Endothelial cell (in vitro differentiated cells): ENCODE measurements at regions not wholly inside any gene's neighbourhood (a gene's known extent, or its start where the extent isn't known, plus 50 kb on each side); places are given as distances from the start of the nearest gene placed in this dataset.

Experiments
- DNase-seq: peaks from one replicate; pipeline ENCODE4 v3.0.0; 2021; ENCODE audit warnings: low spot score
- H3K27ac Mint-ChIP-seq: one replicate; pipeline ENCODE4 v1.8.0; 2021; ENCODE audit warnings: mixed read lengths, inconsistent platforms; ENCODE audit not compliant: unreplicated experiment
- H3K27me3 Mint-ChIP-seq: one replicate; pipeline ENCODE4 v1.8.0; 2021; ENCODE audit warnings: mild to moderate bottlenecking, moderate library complexity, mixed read lengths, inconsistent platforms; ENCODE audit not compliant: unreplicated experiment
- H3K36me3 Mint-ChIP-seq: one replicate; pipeline ENCODE4 v1.8.0; 2021; ENCODE audit warnings: mild to moderate bottlenecking, low read depth, mixed read lengths, inconsistent platforms; ENCODE audit not compliant: unreplicated experiment
- H3K4me1 Mint-ChIP-seq: one replicate; pipeline ENCODE4 v1.8.0; 2021; ENCODE audit warnings: mild to moderate bottlenecking, mixed read lengths, inconsistent platforms; ENCODE audit not compliant: unreplicated experiment
- H3K4me3 Mint-ChIP-seq: one replicate; pipeline ENCODE4 v1.8.0; 2021; ENCODE audit warnings: mild to moderate bottlenecking, mixed read lengths, inconsistent platforms; ENCODE audit not compliant: unreplicated experiment
- H3K9me3 Mint-ChIP-seq: one replicate; pipeline ENCODE4 v1.8.0; 2021; ENCODE audit warnings: mixed read lengths, inconsistent platforms; ENCODE audit not compliant: unreplicated experiment
- TF ChIP-seq, protein P1 (sequence below): fragments of 200-600 bp; sonication (generic); IDR thresholded peaks from one replicate; pipeline ENCODE4 v1.5.0; 2021; ENCODE audit warnings: antibody characterized with exemption; ENCODE audit not compliant: unreplicated experiment

DNA sequence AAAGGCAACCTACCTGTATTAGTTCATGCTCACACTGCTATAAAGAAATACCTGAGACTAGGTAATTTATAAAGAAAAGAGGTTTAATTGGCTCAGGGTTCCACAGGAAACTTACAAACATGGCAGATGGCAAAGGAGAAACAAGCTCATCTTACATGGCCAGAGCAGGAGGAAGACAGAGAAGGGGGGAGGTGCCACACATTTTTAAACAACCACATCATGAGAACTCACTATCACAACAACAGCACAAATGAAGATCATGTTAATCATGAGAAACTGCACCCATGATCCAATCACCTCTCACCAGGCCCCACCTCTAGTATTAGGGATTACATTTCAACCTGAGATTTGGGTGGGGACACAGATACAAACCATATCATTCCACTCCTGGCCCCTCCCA, 90.6 kb upstream of the KCTD3 start:
- H3K9me3 Mint-ChIP-seq = peaks cover 9% of the 10 kb centered on the region
- no peak for DNase-seq
- TF ChIP-seq, protein P1, sequence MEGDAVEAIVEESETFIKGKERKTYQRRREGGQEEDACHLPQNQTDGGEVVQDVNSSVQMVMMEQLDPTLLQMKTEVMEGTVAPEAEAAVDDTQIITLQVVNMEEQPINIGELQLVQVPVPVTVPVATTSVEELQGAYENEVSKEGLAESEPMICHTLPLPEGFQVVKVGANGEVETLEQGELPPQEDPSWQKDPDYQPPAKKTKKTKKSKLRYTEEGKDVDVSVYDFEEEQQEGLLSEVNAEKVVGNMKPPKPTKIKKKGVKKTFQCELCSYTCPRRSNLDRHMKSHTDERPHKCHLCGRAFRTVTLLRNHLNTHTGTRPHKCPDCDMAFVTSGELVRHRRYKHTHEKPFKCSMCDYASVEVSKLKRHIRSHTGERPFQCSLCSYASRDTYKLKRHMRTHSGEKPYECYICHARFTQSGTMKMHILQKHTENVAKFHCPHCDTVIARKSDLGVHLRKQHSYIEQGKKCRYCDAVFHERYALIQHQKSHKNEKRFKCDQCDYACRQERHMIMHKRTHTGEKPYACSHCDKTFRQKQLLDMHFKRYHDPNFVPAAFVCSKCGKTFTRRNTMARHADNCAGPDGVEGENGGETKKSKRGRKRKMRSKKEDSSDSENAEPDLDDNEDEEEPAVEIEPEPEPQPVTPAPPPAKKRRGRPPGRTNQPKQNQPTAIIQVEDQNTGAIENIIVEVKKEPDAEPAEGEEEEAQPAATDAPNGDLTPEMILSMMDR = no peak

DNA sequence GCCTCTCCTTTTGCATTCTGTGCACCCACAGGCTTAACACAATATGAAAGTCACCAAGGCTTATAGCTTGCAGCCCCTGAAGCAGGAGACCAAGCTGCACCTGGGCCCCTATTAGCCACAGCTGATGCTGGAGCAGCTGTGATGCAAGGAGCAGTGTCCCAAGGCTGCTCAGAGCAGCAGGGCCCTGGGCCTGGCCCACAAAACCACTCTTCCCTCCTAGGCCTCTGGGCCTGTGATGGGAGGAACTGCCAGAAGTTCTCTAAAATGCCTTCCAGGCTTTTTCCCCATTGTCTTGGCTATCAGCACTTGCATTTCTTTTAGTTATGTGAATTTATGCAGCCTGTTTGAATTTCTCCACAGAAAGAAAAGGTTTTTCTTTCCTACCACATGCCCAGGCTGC, 89.5 kb upstream of the KCTD3 start:
- Mint-ChIP-seq H3K36me3 (no peaks in the 10 kb centered on the region), H3K27ac (no peak overlapping the region), H3K9me3 (peaks cover 9% of the 10 kb centered on the region), H3K4me1 (no peaks in the 10 kb centered on the region), H3K27me3 (no peaks in the 10 kb centered on the region), H3K4me3 (no peak overlapping the region)
- TF ChIP-seq, protein P1 = no peak
- DNase-seq = no peak

More for the DNA sequence above, 90.6 kb upstream of the KCTD3 start:
- Mint-ChIP-seq H3K27me3 (no peaks in the 10 kb centered on the region), H3K4me3 (no peak overlapping the region), H3K36me3 (no peaks in the 10 kb centered on the region), H3K27ac (no peak overlapping the region), H3K4me1 (no peaks in the 10 kb centered on the region)

DNA sequence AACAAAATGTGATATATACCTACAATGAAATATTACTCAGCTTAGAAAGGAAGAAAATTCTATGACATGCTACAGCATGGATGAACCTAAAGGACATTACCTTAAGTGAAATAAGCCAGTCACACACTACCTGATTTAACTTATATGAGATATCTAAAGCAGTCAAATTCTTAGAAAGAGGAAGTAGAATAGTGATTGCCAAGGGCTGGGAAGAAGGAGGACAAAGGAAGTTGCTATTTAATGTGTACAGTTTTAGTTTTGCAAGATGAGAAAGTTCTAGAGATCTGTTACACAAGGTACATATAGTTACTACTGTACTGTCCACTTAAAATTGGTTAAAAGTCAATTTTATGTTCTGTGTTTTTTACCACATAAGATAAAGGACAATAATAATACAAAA, 87.5 kb upstream of the KCTD3 start:
- DNase-seq = no peak

DNA sequence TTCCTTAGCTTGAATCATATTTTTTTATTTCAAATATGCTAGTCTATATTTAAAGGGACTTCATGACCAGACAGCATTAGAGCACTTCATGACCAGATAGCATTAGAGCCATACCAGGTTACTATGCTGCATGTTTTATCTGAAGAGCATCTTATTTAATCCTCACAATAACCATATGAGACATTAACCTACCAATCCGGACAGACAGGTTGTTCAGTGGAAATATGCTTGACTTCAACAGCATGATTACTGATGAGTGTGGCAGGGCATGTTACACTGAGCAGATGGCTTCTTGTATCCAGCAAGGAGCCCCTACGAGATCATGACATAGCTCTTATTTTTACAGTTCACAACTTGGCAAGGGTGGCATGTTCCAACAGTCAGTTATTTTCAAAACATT, 85.0 kb upstream of the KCTD3 start:
- H3K27me3 Mint-ChIP-seq = peaks cover 2% of the 10 kb centered on the region
- H3K27ac Mint-ChIP-seq = no peak overlapping the region
- H3K4me1 Mint-ChIP-seq = peaks cover 7% of the 10 kb centered on the region
- H3K36me3 Mint-ChIP-seq = no peaks in the 10 kb centered on the region
- peaks cover 9% of the 10 kb centered on the region for H3K9me3 Mint-ChIP-seq
- H3K4me3 Mint-ChIP-seq = no peak overlapping the region
- no peak for DNase-seq
- TF ChIP-seq, protein P1 = no peak

More for the DNA sequence above, 87.5 kb upstream of the KCTD3 start:
- H3K27ac Mint-ChIP-seq = no peak overlapping the region
- H3K4me1 Mint-ChIP-seq = peaks cover 7% of the 10 kb centered on the region
- H3K4me3 Mint-ChIP-seq = no peak overlapping the region
- no peaks in the 10 kb centered on the region for H3K36me3 Mint-ChIP-seq
- peaks cover 2% of the 10 kb centered on the region for H3K27me3 Mint-ChIP-seq
- TF ChIP-seq, protein P1 = no peak
- H3K9me3 Mint-ChIP-seq = peaks cover 9% of the 10 kb centered on the region

DNA sequence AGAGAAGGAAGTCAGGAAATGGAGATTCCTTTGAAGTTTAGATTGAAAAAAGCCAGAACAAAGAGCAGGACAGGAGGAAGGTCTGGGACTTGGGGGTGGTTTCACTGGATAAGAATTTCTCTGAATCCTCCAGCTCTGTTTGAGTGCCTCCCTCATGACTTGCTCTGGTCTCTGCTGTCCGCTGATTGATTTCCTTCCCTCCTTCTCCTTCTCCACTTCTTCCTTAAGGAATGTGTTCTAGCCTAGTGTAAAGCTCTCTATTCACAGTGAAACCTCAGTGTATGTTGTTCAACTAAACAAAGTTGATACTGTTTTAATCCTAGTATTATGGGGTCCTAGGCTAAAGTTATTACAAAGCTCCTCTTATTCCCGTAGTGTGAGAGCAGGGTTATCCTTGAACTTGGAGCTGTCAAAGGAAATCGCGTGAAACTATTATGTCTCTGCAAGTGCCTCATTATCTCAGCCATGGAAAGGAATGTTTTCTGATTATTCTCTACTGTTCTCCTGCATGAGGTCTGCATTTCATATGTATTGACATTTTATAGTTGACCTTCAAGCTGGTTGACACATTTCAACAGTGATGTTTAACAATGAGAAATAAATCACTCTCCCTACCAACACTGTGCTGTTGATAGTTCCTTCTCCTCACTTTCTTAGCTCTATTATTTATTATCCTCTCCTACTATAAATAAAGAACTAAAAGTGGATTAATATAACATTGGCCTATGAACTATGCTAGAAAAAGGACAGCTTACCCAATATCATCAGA, 82.7 kb upstream of the KCTD3 start:
- peaks cover 4% of the 10 kb centered on the region for H3K9me3 Mint-ChIP-seq
- no peak for DNase-seq
- no peaks in the 10 kb centered on the region for H3K36me3 Mint-ChIP-seq
- no peak overlapping the region for H3K4me3 Mint-ChIP-seq
- H3K4me1 Mint-ChIP-seq = peaks cover 7% of the 10 kb centered on the region
- TF ChIP-seq, protein P1 = no peak
- H3K27me3 Mint-ChIP-seq = peaks cover 2% of the 10 kb centered on the region
- no peak overlapping the region for H3K27ac Mint-ChIP-seq
